SK-N-SH (cell line): ENCODE measurements at regions not wholly inside any gene's neighbourhood (a gene's known extent, or its start where the extent isn't known, plus 50 kb on each side); places are given as distances from the start of the nearest gene placed in this dataset.

Source experiments
- CTCF ChIA-PET: fragments of 300-600, 350-600 bp; formaldehyde crosslinking; extraction: SDS; loops from one replicate; lab custom pipeline; 2021; lab: Yijun Ruan, JAX
- POLR2A ChIA-PET: fragments of 350-600 bp; sonication (Branson Sonifier 250); formaldehyde crosslinking; extraction: SDS; loops from one replicate; lab custom pipeline; 2020; ENCODE audit warnings: antibody characterized with exemption, inconsistent platforms; lab: Yijun Ruan, JAX
- DNase-seq: peaks from one replicate; pipeline ENCODE4 v3.0.0; 2012
- H2AFZ ChIP-seq: fragments of 200-600 bp; sonication (generic); 2 replicates; pipeline ENCODE4 v1.8.1; 2016; ENCODE audit warnings: antibody characterized with exemption, mild to moderate bottlenecking, low read depth
- H3F3A ChIP-seq: fragments of 200-600 bp; sonication (generic); replicated peaks from 2 replicates; pipeline ENCODE3; 2016; ENCODE audit warnings: antibody characterized with exemption, mild to moderate bottlenecking; ENCODE audit not compliant: insufficient read depth
- H3K27ac ChIP-seq, 2 experiments: fragments of 200-500 bp in 1 of 2; fragments of 200-600 bp in 1 of 2; sonication (Bioruptor generic) in 1 of 2; sonication (generic), shearing (Covaris generic) in 1 of 2; 2 replicates each; pipeline versions ENCODE4 v1.5.1 to v1.6.1; 2014 to 2016; ENCODE audit warnings: low read depth in 2 of 2, inconsistent platforms in 1 of 2, low read length in 1 of 2, mild to moderate bottlenecking in 1 of 2, mixed read lengths in 1 of 2
- H3K27me3 ChIP-seq: fragments of 200-600 bp; sonication (generic), shearing (Covaris generic); 2 replicates; pipeline ENCODE4 v1.6.1; 2016; ENCODE audit warnings: mixed run types; ENCODE audit not compliant: insufficient read depth
- H3K36me3 ChIP-seq, 2 experiments: fragments of 200-500 bp in 1 of 2; fragments of 200-600 bp in 1 of 2; sonication (Bioruptor generic) in 1 of 2; sonication (generic) in 1 of 2; replicated peaks in 1 of 2; 2 replicates each; pipeline versions ENCODE3 to v1.5.1; 2014 to 2016; ENCODE audit warnings: low read length in 1 of 2, mild to moderate bottlenecking in 1 of 2; ENCODE audit not compliant: insufficient read depth in 2 of 2, control insufficient read depth in 1 of 2
- H3K4me1 ChIP-seq, 2 experiments: fragments of 200-500 bp in 1 of 2; fragments of 200-600 bp in 1 of 2; sonication (Bioruptor generic) in 1 of 2; sonication (generic), shearing (Covaris generic) in 1 of 2; 2 replicates each; pipeline versions ENCODE4 v1.5.1 to v1.6.1; 2014 to 2016; ENCODE audit warnings: low read depth in 1 of 2, low read length in 1 of 2, mixed run types in 1 of 2; ENCODE audit not compliant: insufficient read depth in 2 of 2, control insufficient read depth in 1 of 2
- H3K4me2 ChIP-seq: fragments of 200-600 bp; sonication (generic), shearing (Covaris generic); 2 replicates; pipeline ENCODE4 v1.6.1; 2017; ENCODE audit warnings: mixed run types
- H3K4me3 ChIP-seq, 2 experiments: fragments of 200-500 bp in 1 of 2; fragments of 200-600 bp in 1 of 2; sonication (Bioruptor generic) in 1 of 2; sonication (generic), shearing (Covaris generic) in 1 of 2; 2 replicates each; pipeline versions ENCODE4 v1.5.1 to v1.8.1; 2014 to 2016; ENCODE audit warnings: low read depth in 2 of 2, inconsistent platforms in 1 of 2, low read length in 1 of 2, mild to moderate bottlenecking in 1 of 2, mixed read lengths in 1 of 2, moderate library complexity in 1 of 2
- H3K79me2 ChIP-seq: fragments of 200-600 bp; sonication (generic); 2 replicates; pipeline ENCODE4 v1.8.1; 2017; ENCODE audit warnings: mild to moderate bottlenecking; ENCODE audit not compliant: insufficient read depth
- H3K9ac ChIP-seq: fragments of 200-600 bp; sonication (generic); 2 replicates; pipeline ENCODE4 v1.6.1; 2017; ENCODE audit warnings: mixed run types
- H3K9me2 ChIP-seq: fragments of 200-600 bp; sonication (generic); 2 replicates; pipeline ENCODE4 v1.6.1; 2017; ENCODE audit warnings: mixed run types
- H3K9me3 ChIP-seq: fragments of 200-600 bp; sonication (generic); 2 replicates; pipeline ENCODE4 v1.6.1; 2017; ENCODE audit warnings: mixed run types, mild to moderate bottlenecking, moderate library complexity
- H4K20me1 ChIP-seq: fragments of 200-600 bp; sonication (generic); 2 replicates; pipeline ENCODE4 v1.6.1; 2017; ENCODE audit warnings: mild to moderate bottlenecking, mixed run types; ENCODE audit not compliant: insufficient read depth
- CHD2 ChIP-seq: fragments of 150-350 bp; IDR thresholded peaks from 2 replicates; pipeline ENCODE4 v1.6.1; 2018; ENCODE audit warnings: low read length; ENCODE audit not compliant: partially characterized antibody
- FOSL2 ChIP-seq: IDR thresholded peaks from 2 replicates; pipeline ENCODE4 v1.4.0; 2012; ENCODE audit warnings: low read depth, mild to moderate bottlenecking, moderate library complexity, borderline replicate concordance
- GATA2 ChIP-seq: sonication (generic); formaldehyde crosslinking; IDR thresholded peaks from 2 replicates; pipeline ENCODE4 v1.5.0; 2020; ENCODE audit warnings: mild to moderate bottlenecking, missing genetic modification reagents
- MXI1 ChIP-seq: IDR thresholded peaks from 2 replicates; pipeline ENCODE4 v1.6.1; 2012; ENCODE audit warnings: mild to moderate bottlenecking, low read depth, low read length, improper control_type of control experiment
- NRF1 ChIP-seq: IDR thresholded peaks from 2 replicates; pipeline ENCODE4 v1.6.1; 2012; ENCODE audit warnings: low read depth, mild to moderate bottlenecking, low read length
- RAD21 ChIP-seq: IDR thresholded peaks from 2 replicates; pipeline ENCODE4 v1.6.1; 2012; ENCODE audit warnings: mild to moderate bottlenecking, low read length
- SIN3A ChIP-seq: IDR thresholded peaks from 2 replicates; pipeline ENCODE4 v1.6.1; 2012; ENCODE audit warnings: low read depth, mild to moderate bottlenecking, low read length, moderate library complexity, borderline replicate concordance
- TAF1 ChIP-seq: IDR thresholded peaks from 2 replicates; pipeline ENCODE4 v1.6.1; 2012; ENCODE audit warnings: low read depth, mild to moderate bottlenecking, low read length, moderate library complexity, borderline replicate concordance
- USF2 ChIP-seq: fragments of 150-350 bp; IDR thresholded peaks from 2 replicates; pipeline ENCODE4 v1.6.1; 2017; ENCODE audit warnings: antibody characterized with exemption, low read length, low read depth, borderline replicate concordance
- ZBTB33 ChIP-seq: IDR thresholded peaks from 2 replicates; pipeline ENCODE4 v1.4.0; 2012; ENCODE audit warnings: low read depth, borderline replicate concordance
- WGBS: methylation state at CpG from one replicate; pipeline ENCODE4 v1.1.6; 2017; ENCODE audit warnings: low lambda C conversion rate; 5-methylcytosine and 5-hydroxymethylcytosine counted together
- TF ChIP-seq, protein P1 (sequence below): IDR thresholded peaks from 2 replicates; pipeline ENCODE4; 2012

- 29% methylated on average over 2 of the region's 2 CpGs for WGBS
- TF ChIP-seq NRF1 (no peak), USF2 (no peak)
- TF ChIP-seq, all 33 proteins: peak for 0
- no peaks in the 10 kb centered on the region for H3K36me3 ChIP-seq
- H3K27ac ChIP-seq: no peak overlapping the region
- H4K20me1 ChIP-seq: no peaks in the 10 kb centered on the region
- DNase-seq: no peak
- H3K9me3 ChIP-seq: no peaks in the 10 kb centered on the region
- H3K9me2 ChIP-seq: no peaks in the 10 kb centered on the region
- H3K4me1 ChIP-seq: no peaks in the 10 kb centered on the region
- POLR2A ChIA-PET: no interaction called here
- CTCF ChIA-PET: no interaction called here
- no peak overlapping the region for H2AFZ ChIP-seq
- H3K79me2 ChIP-seq: no peaks in the 10 kb centered on the region
- H3K9ac ChIP-seq: no peak overlapping the region
- no peak overlapping the region for H3K4me3 ChIP-seq
- H3F3A ChIP-seq: no peaks in the 10 kb centered on the region
- no peak overlapping the region for H3K4me2 ChIP-seq
- no peaks in the 10 kb centered on the region for H3K27me3 ChIP-seq
These were observed 356.0 kb upstream of the LMCD1 start for GRCh38 chr3:8145661-8146060.

DNA sequence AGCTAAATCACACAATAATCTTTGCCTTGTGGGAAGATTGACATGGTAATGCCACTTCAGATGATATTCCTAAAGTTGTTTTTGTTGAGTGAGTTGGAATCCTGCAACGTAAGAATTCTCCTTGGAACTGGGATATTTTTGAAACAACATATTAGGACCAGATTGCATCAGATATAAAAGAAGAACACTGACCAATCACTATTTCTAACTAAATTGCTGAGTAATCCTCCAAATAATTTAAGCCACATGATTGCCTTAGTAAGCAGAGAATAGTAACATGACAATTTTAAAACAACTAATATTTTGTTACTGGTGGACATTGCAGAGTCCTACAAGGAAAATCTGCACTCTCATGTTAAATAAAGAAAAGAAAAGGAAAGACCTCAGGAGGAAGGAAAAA is 353.9 kb upstream of the LMCD1 start:
- Histone ChIP-seq H3K27ac (no peak overlapping the region), H4K20me1 (no peaks in the 10 kb centered on the region), H3K36me3 (no peaks in the 10 kb centered on the region), H3K4me3 (no peak overlapping the region), H3K9me2 (no peaks in the 10 kb centered on the region), H3F3A (no peaks in the 10 kb centered on the region), H2AFZ (no peak overlapping the region), H3K9ac (no peak overlapping the region), H3K79me2 (no peaks in the 10 kb centered on the region), H3K9me3 (no peaks in the 10 kb centered on the region), H3K27me3 (no peaks in the 10 kb centered on the region), H3K4me2 (no peak overlapping the region), H3K4me1 (no peaks in the 10 kb centered on the region)
- POLR2A ChIA-PET: no interaction called here
- 17% methylated on average over 1 of the region's 1 CpG for WGBS
- TF ChIP-seq MXI1 (no peak), SIN3A (no peak), ZBTB33 (no peak), FOSL2 (no peak), GATA2 (no peak), RAD21 (no peak), TAF1 (no peak), CHD2 (no peak)
- TF ChIP-seq, protein P1, sequence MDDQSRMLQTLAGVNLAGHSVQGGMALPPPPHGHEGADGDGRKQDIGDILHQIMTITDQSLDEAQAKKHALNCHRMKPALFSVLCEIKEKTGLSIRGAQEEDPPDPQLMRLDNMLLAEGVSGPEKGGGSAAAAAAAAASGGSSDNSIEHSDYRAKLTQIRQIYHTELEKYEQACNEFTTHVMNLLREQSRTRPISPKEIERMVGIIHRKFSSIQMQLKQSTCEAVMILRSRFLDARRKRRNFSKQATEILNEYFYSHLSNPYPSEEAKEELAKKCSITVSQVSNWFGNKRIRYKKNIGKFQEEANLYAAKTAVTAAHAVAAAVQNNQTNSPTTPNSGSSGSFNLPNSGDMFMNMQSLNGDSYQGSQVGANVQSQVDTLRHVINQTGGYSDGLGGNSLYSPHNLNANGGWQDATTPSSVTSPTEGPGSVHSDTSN: no peak
- CTCF ChIA-PET: no interaction called here
- DNase-seq: no peak
